Neural progenitor cell (in vitro differentiated cells): ENCODE measurements at regions not wholly inside any gene's neighbourhood (a gene's known extent, or its start where the extent isn't known, plus 50 kb on each side); places are given as distances from the start of the nearest gene placed in this dataset.
A peak's percentile ranks its signal among the peaks of the same experiment; 100 is the strongest.

Source experiments
- DNase-seq: peaks from one replicate; pipeline ENCODE4 v3.0.0-alpha.2; 2016; ENCODE audit warnings: low spot score
- H2AFZ ChIP-seq: fragments of 200-600 bp; sonication (generic); replicated peaks from 2 replicates; pipeline ENCODE4 v1.6.1; 2016; ENCODE audit warnings: antibody characterized with exemption
- H3F3A ChIP-seq: fragments of 200-600 bp; sonication (generic); 2 replicates; pipeline ENCODE4 v1.6.1; 2016; ENCODE audit warnings: antibody characterized with exemption, low read depth
- H3K27ac ChIP-seq: fragments of 200-600 bp; sonication (generic); 2 replicates; pipeline ENCODE4 v1.5.1; 2016; ENCODE audit warnings: mild to moderate bottlenecking
- H3K27me3 ChIP-seq: fragments of 200-600 bp; sonication (generic); 2 replicates; pipeline ENCODE4 v1.6.1; 2016; ENCODE audit warnings: mild to moderate bottlenecking, moderate library complexity
- H3K36me3 ChIP-seq: fragments of 200-600 bp; sonication (generic); 2 replicates; pipeline ENCODE4 v1.5.1; 2016
- H3K4me1 ChIP-seq: fragments of 200-600 bp; sonication (generic); 2 replicates; pipeline ENCODE4 v1.6.1; 2016; ENCODE audit warnings: mixed run types
- H3K4me2 ChIP-seq: fragments of 200-600 bp; sonication (generic); 2 replicates; pipeline ENCODE4 v1.6.1; 2016
- H3K4me3 ChIP-seq: fragments of 200-600 bp; sonication (generic); 2 replicates; pipeline ENCODE4 v1.5.1; 2016
- H3K79me2 ChIP-seq: fragments of 200-600 bp; sonication (generic); 2 replicates; pipeline ENCODE4 v1.6.1; 2016; ENCODE audit warnings: low read depth
- H3K9ac ChIP-seq: fragments of 200-600 bp; sonication (generic); 2 replicates; pipeline ENCODE4 v1.6.1; 2016
- H3K9me3 ChIP-seq: fragments of 200-600 bp; sonication (generic); 2 replicates; pipeline ENCODE4 v1.5.1; 2016; ENCODE audit warnings: low read depth
- H4K20me1 ChIP-seq: fragments of 200-600 bp; sonication (generic); 2 replicates; pipeline ENCODE4 v1.6.1; 2016; ENCODE audit warnings: low read depth
- H3K27ac Mint-ChIP-seq: 3 replicates; pipeline ENCODE4 v1.8.0; 2021; ENCODE audit warnings: mixed read lengths
- H3K27me3 Mint-ChIP-seq: 2 replicates; pipeline ENCODE4 v1.8.0; 2022; ENCODE audit warnings: low read depth, mild to moderate bottlenecking, inconsistent platforms, moderate library complexity, mixed read lengths; ENCODE audit not compliant: insufficient read depth
- H3K36me3 Mint-ChIP-seq: 3 replicates; pipeline ENCODE4 v1.8.0; 2021; ENCODE audit warnings: mixed read lengths
- H3K4me1 Mint-ChIP-seq: 3 replicates; pipeline ENCODE4 v1.8.0; 2021; ENCODE audit warnings: mixed read lengths
- H3K4me3 Mint-ChIP-seq: 3 replicates; pipeline ENCODE4 v1.8.0; 2021; ENCODE audit warnings: mild to moderate bottlenecking, moderate library complexity, mixed read lengths
- H3K9me3 Mint-ChIP-seq: 3 replicates; pipeline ENCODE4 v1.8.0; 2020; ENCODE audit warnings: mixed read lengths
- EZH2 ChIP-seq: fragments of 200-600 bp; sonication (generic); IDR thresholded peaks from 2 replicates; pipeline ENCODE4 v1.6.1; 2017; ENCODE audit warnings: antibody characterized with exemption, mild to moderate bottlenecking, moderate library complexity
- EZH2phosphoT487 ChIP-seq: fragments of 200-600 bp; sonication (generic); IDR thresholded peaks from 2 replicates; pipeline ENCODE4 v1.6.1; 2017; ENCODE audit warnings: antibody characterized with exemption
- TF ChIP-seq, protein P1 (sequence below): fragments of 200-600 bp; sonication (generic); IDR thresholded peaks from 2 replicates; pipeline ENCODE4 v1.5.1; 2017; ENCODE audit warnings: antibody characterized with exemption, mild to moderate bottlenecking

DNA sequence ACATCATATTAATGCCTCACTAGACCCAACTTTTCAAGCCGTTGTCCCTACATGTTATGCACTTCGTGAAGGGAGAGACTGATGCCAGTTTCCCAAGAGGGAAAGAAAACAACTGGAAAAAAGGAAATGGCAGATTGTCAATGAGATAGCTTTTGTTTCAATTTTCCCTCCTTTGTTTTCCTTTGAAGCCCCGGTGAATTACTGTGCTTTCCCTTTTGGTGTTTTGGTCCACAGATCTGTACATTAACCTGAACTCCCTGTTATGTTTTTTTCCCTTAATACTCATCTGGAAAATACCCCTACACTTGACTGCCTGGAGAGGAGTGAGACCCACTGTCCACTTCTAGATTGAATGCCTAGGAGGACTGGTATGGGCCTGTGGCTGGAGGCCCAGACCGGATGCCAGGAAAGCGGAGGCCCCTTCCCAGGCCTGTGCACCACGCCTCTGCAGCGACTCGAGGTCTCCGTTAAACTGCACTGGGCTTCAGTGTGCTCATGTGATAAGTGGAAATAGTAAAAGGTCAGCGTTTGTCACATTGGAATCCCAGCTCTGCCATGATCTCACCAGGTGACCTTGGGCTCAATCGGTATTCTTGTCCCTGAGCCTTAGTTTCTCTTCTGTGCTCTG is 106.4 kb downstream of the GATA6 start:
- H2AFZ ChIP-seq, result no peak overlapping the region
- H3K27ac Mint-ChIP-seq, result peak overlapping the region; percentile 24
- no peaks in the 10 kb centered on the region for H3K36me3 Mint-ChIP-seq
- no peaks in the 10 kb centered on the region for H3K4me1 Mint-ChIP-seq
- H3K4me2 ChIP-seq, result no peak overlapping the region
- no peaks in the 10 kb centered on the region for H3F3A ChIP-seq
- peaks cover 5% of the 10 kb centered on the region for H3K27me3 ChIP-seq
- H3K4me3 Mint-ChIP-seq, result no peak overlapping the region
- H3K4me1 ChIP-seq, result no peaks in the 10 kb centered on the region
- no peaks in the 10 kb centered on the region for H3K36me3 ChIP-seq
- H3K27me3 Mint-ChIP-seq, result peaks cover 15% of the 10 kb centered on the region
- no peak overlapping the region for H3K27ac ChIP-seq
- no peak overlapping the region for H3K4me3 ChIP-seq
- H3K9me3 ChIP-seq, result no peaks in the 10 kb centered on the region
- no peak for DNase-seq
- H3K9me3 Mint-ChIP-seq, result peaks cover 4% of the 10 kb centered on the region
- no peak for TF ChIP-seq EZH2phosphoT487
- TF ChIP-seq, protein P1, sequence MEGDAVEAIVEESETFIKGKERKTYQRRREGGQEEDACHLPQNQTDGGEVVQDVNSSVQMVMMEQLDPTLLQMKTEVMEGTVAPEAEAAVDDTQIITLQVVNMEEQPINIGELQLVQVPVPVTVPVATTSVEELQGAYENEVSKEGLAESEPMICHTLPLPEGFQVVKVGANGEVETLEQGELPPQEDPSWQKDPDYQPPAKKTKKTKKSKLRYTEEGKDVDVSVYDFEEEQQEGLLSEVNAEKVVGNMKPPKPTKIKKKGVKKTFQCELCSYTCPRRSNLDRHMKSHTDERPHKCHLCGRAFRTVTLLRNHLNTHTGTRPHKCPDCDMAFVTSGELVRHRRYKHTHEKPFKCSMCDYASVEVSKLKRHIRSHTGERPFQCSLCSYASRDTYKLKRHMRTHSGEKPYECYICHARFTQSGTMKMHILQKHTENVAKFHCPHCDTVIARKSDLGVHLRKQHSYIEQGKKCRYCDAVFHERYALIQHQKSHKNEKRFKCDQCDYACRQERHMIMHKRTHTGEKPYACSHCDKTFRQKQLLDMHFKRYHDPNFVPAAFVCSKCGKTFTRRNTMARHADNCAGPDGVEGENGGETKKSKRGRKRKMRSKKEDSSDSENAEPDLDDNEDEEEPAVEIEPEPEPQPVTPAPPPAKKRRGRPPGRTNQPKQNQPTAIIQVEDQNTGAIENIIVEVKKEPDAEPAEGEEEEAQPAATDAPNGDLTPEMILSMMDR, result no peak
- TF ChIP-seq EZH2, result no peak
- H3K79me2 ChIP-seq, result no peaks in the 10 kb centered on the region
- no peak overlapping the region for H3K9ac ChIP-seq
- H4K20me1 ChIP-seq, result no peaks in the 10 kb centered on the region

DNA sequence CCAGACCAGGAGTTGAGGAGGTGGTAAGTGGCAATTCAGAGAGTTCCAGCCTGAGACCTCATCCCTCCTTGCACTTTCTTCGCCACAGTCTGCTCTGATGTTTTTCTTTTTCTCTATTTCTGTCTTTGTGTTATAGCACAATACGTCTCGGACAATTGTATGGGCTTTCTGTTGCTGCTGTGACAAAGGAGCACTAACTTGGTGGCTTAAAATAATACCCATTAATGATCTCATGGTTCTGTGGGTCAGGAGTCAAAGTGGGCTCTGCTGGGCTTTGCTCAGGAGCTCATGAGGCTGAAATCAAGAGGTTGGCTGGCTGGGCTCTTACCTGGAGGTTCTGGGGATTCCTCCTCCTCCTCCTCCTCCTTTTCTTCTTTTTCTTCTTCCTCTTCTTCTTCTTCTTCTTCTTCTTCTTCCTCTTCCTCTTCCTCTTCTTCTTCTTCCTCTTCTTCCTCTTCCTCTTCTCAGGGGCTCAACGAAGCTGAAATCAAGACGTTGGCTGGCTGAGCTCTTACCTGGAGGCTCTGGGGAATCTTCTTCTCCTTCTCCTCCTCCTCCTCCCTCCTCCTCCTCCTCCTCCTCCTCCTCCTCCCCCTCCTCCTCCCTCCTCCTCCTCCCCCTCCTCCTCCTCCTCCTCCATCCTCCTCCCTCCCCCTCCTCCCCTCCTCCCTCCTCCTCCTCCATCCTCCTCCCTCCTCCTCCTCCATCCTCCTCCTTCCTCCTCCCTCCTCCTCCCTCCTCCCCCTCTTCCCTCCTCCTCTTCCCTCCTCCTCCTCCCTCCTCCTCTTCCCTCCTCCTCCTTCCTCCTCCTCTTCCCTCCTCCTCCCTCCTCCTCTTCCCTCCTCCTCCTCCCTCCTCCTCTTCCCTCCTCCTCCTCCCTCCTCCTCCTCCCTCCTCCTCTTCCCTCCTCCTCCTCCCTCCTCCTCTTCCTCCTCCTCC is 104.0 kb downstream of the GATA6 start:
- H4K20me1 ChIP-seq, result no peaks in the 10 kb centered on the region
- H3K27me3 Mint-ChIP-seq, result peaks cover 19% of the 10 kb centered on the region

DNA sequence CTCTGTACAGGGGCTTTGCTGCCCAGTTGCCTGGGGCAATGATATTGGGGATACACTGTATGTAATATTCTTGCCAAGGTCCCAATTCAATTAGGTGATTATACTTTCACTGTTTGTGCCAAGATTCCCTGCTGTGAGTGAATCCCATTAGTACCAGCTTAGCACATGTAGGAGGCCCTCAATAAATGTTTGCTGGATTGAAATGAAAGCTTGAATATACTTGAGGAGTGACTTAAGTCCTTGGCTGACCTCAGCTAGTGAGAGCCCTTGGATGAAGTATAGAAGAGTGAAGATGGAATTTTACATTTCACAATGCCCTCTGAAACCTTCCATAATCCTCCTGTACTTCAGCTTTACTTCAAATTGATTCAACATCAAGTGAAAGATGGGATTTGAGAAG is 102.9 kb downstream of the GATA6 start:
- H3K4me2 ChIP-seq, result no peak overlapping the region
- no peak overlapping the region for H3K27ac ChIP-seq
- H4K20me1 ChIP-seq, result no peaks in the 10 kb centered on the region
- H3K4me1 ChIP-seq, result no peaks in the 10 kb centered on the region
- Mint-ChIP-seq H3K9me3 (peaks cover 4% of the 10 kb centered on the region), H3K27me3 (peaks cover 19% of the 10 kb centered on the region), H3K27ac (no peak overlapping the region), H3K36me3 (no peaks in the 10 kb centered on the region), H3K4me3 (no peak overlapping the region), H3K4me1 (no peaks in the 10 kb centered on the region)
- peaks cover 5% of the 10 kb centered on the region for H3K27me3 ChIP-seq
- TF ChIP-seq EZH2phosphoT487, result no peak
- no peak for TF ChIP-seq EZH2
- TF ChIP-seq, protein P1, result no peak
- no peak overlapping the region for H3K9ac ChIP-seq
- H3K4me3 ChIP-seq, result no peak overlapping the region
- H3K36me3 ChIP-seq, result no peaks in the 10 kb centered on the region
- no peaks in the 10 kb centered on the region for H3K9me3 ChIP-seq
- no peak overlapping the region for H2AFZ ChIP-seq
- no peaks in the 10 kb centered on the region for H3K79me2 ChIP-seq
- no peaks in the 10 kb centered on the region for H3F3A ChIP-seq
- no peak for DNase-seq

More for the DNA sequence above, 104.0 kb downstream of the GATA6 start:
- Mint-ChIP-seq H3K9me3 (peaks cover 4% of the 10 kb centered on the region), H3K4me1 (no peaks in the 10 kb centered on the region), H3K36me3 (no peaks in the 10 kb centered on the region), H3K27ac (no peak overlapping the region), H3K4me3 (no peak overlapping the region)
- no peaks in the 10 kb centered on the region for H3K36me3 ChIP-seq
- H3K9me3 ChIP-seq, result no peaks in the 10 kb centered on the region
- H3F3A ChIP-seq, result no peaks in the 10 kb centered on the region
- H2AFZ ChIP-seq, result no peak overlapping the region
- H3K27ac ChIP-seq, result no peak overlapping the region
- no peak for DNase-seq
- no peak overlapping the region for H3K4me2 ChIP-seq
- no peaks in the 10 kb centered on the region for H3K79me2 ChIP-seq
- H3K4me1 ChIP-seq, result no peaks in the 10 kb centered on the region
- no peak overlapping the region for H3K4me3 ChIP-seq
- no peak overlapping the region for H3K9ac ChIP-seq
- peaks cover 5% of the 10 kb centered on the region for H3K27me3 ChIP-seq
- TF ChIP-seq EZH2, result no peak
- TF ChIP-seq EZH2phosphoT487, result no peak
- TF ChIP-seq, protein P1, result no peak
